Chondrocyte (in vitro differentiated cells): ENCODE measurements at regions not wholly inside any gene's neighbourhood (a gene's known extent, or its start where the extent isn't known, plus 50 kb on each side); places are given as distances from the start of the nearest gene placed in this dataset.

ENCODE experiments used
- DNase-seq: peaks from one replicate; pipeline ENCODE4 v3.0.0; 2021; ENCODE audit warnings: mixed read lengths, low spot score
- H3K27ac Mint-ChIP-seq: one replicate; pipeline ENCODE4 v1.8.0; 2021; ENCODE audit warnings: mild to moderate bottlenecking, moderate library complexity, mixed read lengths; ENCODE audit not compliant: unreplicated experiment
- H3K27me3 Mint-ChIP-seq: 2 replicates; pipeline ENCODE4 v1.8.0; 2021; ENCODE audit warnings: low read depth, mixed read lengths
- H3K36me3 Mint-ChIP-seq: 2 replicates; pipeline ENCODE4 v1.8.0; 2021; ENCODE audit warnings: low read depth, mixed read lengths
- H3K4me1 Mint-ChIP-seq: 2 replicates; pipeline ENCODE4 v1.8.0; 2021; ENCODE audit warnings: low read depth, mild to moderate bottlenecking, mixed read lengths
- H3K4me3 Mint-ChIP-seq: one replicate; pipeline ENCODE4 v1.8.0; 2021; ENCODE audit warnings: mild to moderate bottlenecking, moderate library complexity, mixed read lengths; ENCODE audit not compliant: unreplicated experiment
- H3K9me3 Mint-ChIP-seq: 2 replicates; pipeline ENCODE4 v1.8.0; 2021; ENCODE audit warnings: low read depth, mixed read lengths
- CTCF ChIP-seq: fragments of 200-600 bp; sonication (generic); IDR thresholded peaks from 2 replicates; pipeline ENCODE4 v1.5.0; 2021; ENCODE audit warnings: antibody characterized with exemption, mild to moderate bottlenecking, moderate library complexity

DNA sequence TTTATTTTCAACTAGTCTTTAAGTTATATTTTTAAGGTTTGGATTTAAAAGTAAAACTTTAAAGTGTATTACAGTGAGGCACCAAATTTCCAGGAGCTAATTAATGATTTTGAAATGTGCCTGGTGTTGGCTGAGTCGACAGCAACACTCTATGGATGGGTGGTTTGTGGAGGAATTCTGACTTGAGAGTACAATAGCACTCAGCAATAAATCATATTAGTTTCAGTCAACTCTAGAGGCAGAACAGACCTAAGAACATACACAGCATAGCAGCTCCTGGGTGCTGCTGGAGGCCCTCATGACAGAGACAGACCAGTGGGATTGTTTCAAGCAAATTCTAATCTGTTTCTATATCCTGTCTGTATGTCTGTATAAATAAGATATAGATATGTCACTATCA, 673.4 kb downstream of the TRIML1 start:
- no peak for DNase-seq
- H3K4me1 Mint-ChIP-seq: no peaks in the 10 kb centered on the region
- no peaks in the 10 kb centered on the region for H3K27me3 Mint-ChIP-seq
- H3K27ac Mint-ChIP-seq: no peak overlapping the region
- TF ChIP-seq CTCF: no peak
- peaks cover 8% of the 10 kb centered on the region for H3K9me3 Mint-ChIP-seq
- H3K36me3 Mint-ChIP-seq: peaks cover 4% of the 10 kb centered on the region
- H3K4me3 Mint-ChIP-seq: no peak overlapping the region

- TF ChIP-seq CTCF: no peak
- H3K36me3 Mint-ChIP-seq: peaks cover 4% of the 10 kb centered on the region
- H3K4me1 Mint-ChIP-seq: peaks cover 11% of the 10 kb centered on the region
- no peak overlapping the region for H3K4me3 Mint-ChIP-seq
- H3K27ac Mint-ChIP-seq: no peak overlapping the region
- H3K9me3 Mint-ChIP-seq: peaks cover 8% of the 10 kb centered on the region
- H3K27me3 Mint-ChIP-seq: no peaks in the 10 kb centered on the region
- no peak for DNase-seq
Observed at GRCh38 chr4:188818300-188818699, 679.1 kb downstream of the TRIML1 start.

- no peaks in the 10 kb centered on the region for H3K36me3 Mint-ChIP-seq
- no peak for DNase-seq
- no peak for TF ChIP-seq CTCF
- H3K9me3 Mint-ChIP-seq: peaks cover 2% of the 10 kb centered on the region
- no peak overlapping the region for H3K27ac Mint-ChIP-seq
- no peaks in the 10 kb centered on the region for H3K27me3 Mint-ChIP-seq
- no peak overlapping the region for H3K4me3 Mint-ChIP-seq
- H3K4me1 Mint-ChIP-seq: peaks cover 11% of the 10 kb centered on the region
Observed at GRCh38 chr4:188819233-188819632, 680.0 kb downstream of the TRIML1 start.

DNA sequence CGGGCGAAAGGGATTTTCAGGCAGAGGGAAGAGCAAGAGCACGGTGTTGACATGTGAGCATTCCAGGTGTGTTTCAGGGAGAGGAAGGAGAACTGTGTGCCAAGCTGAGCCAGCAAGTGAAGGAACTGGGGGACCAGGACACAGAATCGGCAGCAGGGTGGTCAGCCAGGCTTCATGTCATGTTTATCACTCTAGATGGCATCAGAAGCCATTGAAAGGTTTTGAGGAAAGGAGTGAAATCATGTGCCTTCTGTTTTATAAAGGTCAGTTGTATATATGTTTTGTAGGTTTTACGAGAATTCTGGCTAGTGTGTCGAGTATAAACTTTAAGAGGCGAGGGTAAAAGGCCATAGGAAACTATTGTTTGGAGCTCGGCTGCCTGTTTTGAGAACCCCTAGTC, 682.3 kb downstream of the TRIML1 start:
- peak; percentile 12 for TF ChIP-seq CTCF
- H3K9me3 Mint-ChIP-seq: no peaks in the 10 kb centered on the region
- H3K36me3 Mint-ChIP-seq: no peaks in the 10 kb centered on the region
- H3K27ac Mint-ChIP-seq: no peak overlapping the region
- H3K27me3 Mint-ChIP-seq: no peaks in the 10 kb centered on the region
- DNase-seq: no peak
- H3K4me1 Mint-ChIP-seq: peaks cover 11% of the 10 kb centered on the region
- H3K4me3 Mint-ChIP-seq: no peak overlapping the region

GRCh38 chr4:188822698-188823097, 683.5 kb downstream of the TRIML1 start:
- no peaks in the 10 kb centered on the region for H3K36me3 Mint-ChIP-seq
- peaks cover 11% of the 10 kb centered on the region for H3K4me1 Mint-ChIP-seq
- no peak overlapping the region for H3K4me3 Mint-ChIP-seq
- DNase-seq: no peak
- H3K27ac Mint-ChIP-seq: no peak overlapping the region
- H3K9me3 Mint-ChIP-seq: no peaks in the 10 kb centered on the region
- H3K27me3 Mint-ChIP-seq: no peaks in the 10 kb centered on the region
- TF ChIP-seq CTCF: no peak
